Suppressor macrophage (primary cell): ENCODE measurements at regions not wholly inside any gene's neighbourhood (a gene's known extent, or its start where the extent isn't known, plus 50 kb on each side); places are given as distances from the start of the nearest gene placed in this dataset.

Experiments
- DNase-seq, 4 experiments: peaks; one replicate each; pipeline ENCODE4 v3.0.0-alpha.2; 2020 to 2022

DNA sequence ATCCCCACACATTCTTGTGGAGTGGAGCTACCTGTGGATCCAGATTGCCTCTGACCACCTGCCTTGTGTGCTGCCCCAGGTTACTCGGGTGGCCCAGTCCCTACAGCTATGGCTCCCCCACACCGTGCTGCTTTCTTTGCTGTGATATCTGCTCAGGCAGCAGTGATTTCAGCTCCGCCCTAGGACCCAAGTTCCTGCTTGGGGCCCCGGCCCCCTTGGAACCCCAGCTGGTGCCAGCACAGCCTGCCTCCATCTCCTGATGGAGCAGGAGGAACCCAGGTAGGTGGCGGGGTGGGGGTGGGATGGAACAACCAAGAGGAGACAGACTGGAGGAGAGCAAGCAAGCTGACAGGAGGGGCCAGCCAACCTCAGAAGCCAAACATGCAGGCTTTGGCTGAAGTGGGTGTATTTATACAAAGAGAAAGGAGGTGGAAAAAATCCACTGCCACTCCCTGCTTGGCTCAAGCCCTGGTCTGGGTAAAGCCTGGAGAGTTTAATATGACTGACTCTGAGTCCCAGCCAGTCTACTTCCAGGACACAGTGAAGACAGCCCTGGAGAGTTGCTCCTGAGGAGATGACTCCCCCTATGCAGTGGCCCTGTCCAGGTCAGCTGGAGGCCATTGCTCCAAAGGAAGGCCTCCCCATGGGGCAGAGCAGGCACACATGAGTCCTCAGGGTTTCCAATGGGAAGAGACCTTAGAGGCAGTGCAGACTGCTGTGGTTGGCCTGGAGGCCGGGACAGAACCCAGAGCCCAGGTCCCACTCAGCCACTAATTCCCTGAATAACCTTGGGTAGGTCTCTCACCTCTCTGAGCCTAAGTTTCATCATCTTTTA, 197.1 kb upstream of the MAMLD1 start:
- DNase-seq: no peak

GRCh38 chrX:150167482-150168324, 195.4 kb upstream of the MAMLD1 start:
- DNase-seq: no peak

- no peak for DNase-seq
Observed at GRCh38 chrX:150182161-150182560, 181.0 kb upstream of the MAMLD1 start.

- DNase-seq: no peak
Observed at GRCh38 chrX:150184491-150184890, 178.6 kb upstream of the MAMLD1 start.

GRCh38 chrX:150185766-150186165, 177.4 kb upstream of the MAMLD1 start:
- no peak for DNase-seq

DNA sequence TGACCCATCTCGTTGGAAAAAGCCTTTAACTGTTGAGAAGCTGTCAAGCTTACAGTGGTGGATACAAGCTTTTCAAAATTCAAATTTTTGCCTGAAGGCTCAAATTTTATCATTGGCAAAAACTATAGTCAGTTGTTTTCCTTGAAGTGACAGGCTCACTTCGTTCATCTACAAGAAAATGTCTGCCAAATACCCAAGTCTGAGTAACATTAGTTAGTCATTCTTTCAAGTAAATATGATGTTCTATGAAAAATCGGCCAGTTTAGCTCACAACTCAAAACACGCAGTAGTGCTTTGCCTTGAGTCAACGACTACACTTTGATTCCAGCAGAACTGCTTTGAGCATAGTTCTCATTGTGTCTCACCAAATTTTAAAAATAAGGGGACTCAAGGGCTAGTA, 170.3 kb upstream of the MAMLD1 start:
- DNase-seq: no peak

DNA sequence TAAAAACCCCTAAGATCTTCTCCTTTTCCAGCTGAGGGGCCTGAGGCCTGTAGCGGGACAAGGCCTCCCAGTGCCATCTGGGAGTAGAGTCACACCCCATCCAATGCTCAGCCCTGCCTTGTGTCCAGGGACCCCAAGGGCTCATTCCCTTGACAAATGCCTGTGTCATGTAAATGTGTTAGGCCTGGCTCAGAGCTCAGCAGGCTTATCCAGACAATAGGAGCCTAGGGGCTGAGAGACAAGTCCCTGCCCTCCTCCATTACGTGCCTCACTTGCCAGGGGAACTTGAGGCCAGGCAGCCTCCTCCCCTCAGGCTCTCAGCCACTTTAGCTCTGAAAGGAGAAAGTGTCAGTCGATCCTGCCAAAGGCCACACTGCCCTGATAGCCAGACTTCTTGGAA, 166.8 kb upstream of the MAMLD1 start:
- no peak for DNase-seq

- DNase-seq: no peak
Observed at GRCh38 chrX:150197388-150197787, 165.7 kb upstream of the MAMLD1 start.

DNA sequence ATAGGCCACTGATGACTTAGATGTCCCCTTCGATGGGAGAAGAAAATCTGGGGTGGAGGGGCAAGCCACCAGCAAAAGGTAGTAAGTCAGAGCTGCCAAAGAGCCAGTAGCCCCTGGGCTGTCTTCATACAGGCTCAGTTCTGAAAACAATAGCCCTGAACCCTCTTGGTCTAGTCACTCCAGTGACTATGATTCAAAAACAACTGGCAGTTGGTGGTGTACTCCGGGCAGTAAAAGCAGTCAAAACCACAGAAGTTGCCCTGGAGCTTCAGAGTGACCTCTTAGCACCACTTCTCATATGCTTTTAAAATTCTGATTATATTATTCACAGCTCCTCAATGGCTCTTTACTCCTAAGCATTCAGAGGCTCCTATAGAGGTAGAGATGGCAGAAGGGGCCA, 164.3 kb upstream of the MAMLD1 start:
- no peak for DNase-seq

GRCh38 chrX:150199181-150199580, 163.9 kb upstream of the MAMLD1 start:
- DNase-seq: no peak

- DNase-seq: no peak
Observed at GRCh38 chrX:150199803-150200202, 163.3 kb upstream of the MAMLD1 start.

- DNase-seq: no peak
Observed at GRCh38 chrX:150200361-150200760, 162.8 kb upstream of the MAMLD1 start.

DNA sequence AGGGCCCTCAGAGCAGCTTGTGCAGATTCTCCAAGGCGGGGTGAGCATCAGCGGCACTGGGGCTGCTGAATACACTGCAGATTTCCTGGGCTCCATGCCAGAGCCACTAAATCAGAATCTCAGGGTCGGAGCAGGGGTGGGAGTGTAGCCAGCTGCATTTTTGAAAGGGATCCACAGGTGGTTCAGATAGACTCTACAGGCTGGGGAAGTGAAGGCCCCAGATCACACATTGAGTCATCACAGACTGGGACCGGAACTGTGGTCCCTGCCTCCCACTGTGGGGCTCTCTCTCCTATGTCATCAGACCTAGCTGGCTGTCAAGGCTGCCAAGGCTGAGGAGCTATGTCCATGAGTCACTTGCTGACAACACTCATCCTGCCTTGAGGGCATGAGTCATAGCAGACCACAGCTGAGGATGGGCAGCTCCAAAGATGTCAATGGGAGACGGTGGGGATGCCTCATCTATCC, 162.3 kb upstream of the MAMLD1 start:
- DNase-seq: peak; percentile 86 to 95 (median 89)

DNA sequence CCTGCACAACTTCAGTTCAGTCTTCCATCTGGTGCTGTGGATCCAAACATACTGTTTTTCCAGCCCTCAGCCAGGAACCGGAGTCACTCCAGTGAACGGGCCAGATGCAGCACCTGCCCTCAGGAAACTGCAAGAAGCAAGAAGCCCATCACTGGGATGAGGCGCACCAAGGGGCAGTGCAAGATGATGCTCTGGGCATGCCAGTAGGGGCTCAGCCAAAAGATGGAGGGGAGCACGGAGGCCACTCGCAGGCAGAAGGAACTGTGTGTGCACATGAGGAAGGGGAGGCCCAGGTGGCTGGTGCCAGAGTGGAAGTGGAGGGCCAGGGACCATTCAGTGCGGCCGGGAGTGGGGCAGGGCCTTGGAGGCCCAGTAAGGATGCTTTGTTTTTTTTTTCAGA, 161.7 kb upstream of the MAMLD1 start:
- no peak for DNase-seq

- DNase-seq: no peak
Observed at GRCh38 chrX:150201841-150202240, 161.3 kb upstream of the MAMLD1 start.

DNA sequence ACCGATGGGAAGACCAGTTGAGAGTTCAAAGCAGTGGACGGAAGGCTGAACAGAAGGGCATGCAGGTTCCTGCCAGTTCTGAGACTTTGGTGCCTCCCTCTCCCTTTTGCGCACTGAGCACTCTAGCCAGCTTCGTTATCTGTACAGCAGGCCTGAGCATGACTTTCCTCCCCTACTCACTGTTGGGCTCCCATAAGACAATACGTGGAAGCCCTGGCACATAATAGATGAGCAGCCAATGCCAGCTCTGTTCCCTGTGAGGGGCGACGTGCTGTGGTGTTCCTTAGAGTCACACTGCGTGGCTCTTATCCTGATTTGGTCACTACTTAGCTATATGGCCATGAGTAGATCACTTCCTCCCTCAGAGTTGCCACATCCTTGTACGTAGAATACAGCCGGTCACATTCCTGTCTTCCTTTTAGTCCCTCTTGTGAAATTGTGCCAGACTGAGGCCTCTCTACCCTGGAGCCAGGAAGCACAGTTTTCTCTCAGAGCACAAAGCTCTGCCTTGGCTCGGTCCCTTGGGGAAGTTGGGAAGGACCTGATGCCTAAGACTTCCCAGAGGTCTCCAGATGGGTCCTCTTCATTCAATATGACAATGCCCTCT, 160.4 kb upstream of the MAMLD1 start:
- peak; percentile 78 to 94 (median 84) for DNase-seq

GRCh38 chrX:150203248-150203645, 159.9 kb upstream of the MAMLD1 start:
- peak; percentile 41 to 79 (median 58) for DNase-seq

DNA sequence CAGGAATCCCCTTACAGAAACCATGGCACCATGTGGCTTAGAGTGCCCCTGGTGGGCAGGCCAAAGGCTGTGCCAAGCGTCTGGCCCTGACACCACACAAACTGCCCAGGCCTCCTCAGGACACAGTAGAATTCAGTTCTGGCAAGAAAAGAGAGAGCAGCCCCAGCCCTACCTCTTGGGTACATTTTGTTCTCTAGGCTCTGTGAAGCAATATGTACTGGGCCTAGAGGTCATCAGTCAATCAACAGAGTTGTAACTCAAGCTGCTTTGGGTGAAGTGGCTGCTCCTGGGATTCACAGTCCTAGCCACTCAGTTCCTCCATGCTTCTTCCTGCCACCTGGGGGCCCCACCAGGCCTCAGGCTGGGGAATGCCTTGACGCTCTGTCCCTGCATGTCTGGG, 158.1 kb upstream of the MAMLD1 start:
- DNase-seq: no peak

DNA sequence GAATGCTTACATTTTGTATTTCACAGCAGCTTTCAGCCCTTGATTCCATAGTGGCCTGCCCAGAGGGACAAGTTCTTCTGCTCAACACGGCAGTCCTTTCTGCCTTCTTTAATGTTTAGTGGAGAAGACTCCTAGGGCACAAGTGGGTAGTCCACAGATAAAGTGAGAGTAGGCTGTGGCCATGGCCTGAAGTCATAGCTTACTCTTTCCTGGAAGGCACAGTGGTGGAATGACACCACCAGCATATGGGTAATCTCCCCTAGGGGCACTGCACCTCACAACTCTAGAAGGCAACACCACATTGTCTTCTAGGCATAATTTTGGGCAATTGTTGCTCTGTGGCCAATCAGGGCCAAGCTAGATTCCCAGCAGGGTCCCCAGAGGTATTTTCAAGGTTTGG, 155.4 kb upstream of the MAMLD1 start:
- no peak for DNase-seq

GRCh38 chrX:150211988-150212387, 151.1 kb upstream of the MAMLD1 start:
- DNase-seq: no peak

DNA sequence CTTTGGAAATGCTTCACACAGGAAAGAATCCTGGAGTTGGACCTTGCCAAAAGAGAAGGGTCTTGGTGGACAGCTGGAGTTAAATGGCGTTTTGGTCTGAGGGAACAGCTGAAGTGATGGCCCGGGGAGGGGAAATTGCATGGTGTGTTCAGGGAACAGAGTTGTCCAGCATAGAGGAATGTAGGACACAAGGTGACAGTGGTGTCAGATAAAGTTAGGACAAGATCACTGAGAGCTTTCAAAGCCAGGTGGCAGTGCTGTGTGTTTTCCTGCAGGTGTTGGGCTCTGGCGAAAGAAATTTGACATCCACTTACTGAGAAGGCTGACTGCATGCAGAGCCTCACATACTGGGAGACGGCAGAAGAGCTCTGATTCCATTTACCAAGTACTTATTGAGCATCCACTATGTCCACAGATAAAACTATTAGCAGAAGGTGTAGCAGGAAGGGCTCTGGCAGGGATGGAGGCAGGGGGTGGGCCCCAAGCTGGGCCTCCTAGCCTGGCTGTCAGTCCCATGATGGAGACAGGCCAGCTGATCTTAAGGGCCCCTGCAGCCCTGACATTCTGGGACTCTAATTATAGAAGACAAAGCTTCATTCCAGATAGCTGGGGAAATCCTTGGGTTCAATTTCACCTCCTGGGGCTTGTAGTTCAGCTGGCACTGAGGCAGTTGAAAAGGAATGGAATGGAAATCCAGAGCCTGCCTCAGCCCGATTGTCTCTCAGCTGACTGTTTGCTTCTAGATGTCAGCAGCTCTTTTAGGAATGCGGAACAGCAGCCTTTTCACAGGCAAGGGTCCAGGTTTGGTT, 150.2 kb upstream of the MAMLD1 start:
- DNase-seq: no peak

GRCh38 chrX:150213481-150214030, 149.6 kb upstream of the MAMLD1 start:
- DNase-seq: no peak
